IMR-90 (cell line): ENCODE measurements at regions not wholly inside any gene's neighbourhood (a gene's known extent, or its start where the extent isn't known, plus 50 kb on each side); places are given as distances from the start of the nearest gene placed in this dataset.

Source experiments
- ATAC-seq: fragments of 200-7000 bp; cut with Tn5 transposase; 2 replicates; pipeline ENCODE4 v1.9.1; 2020; ENCODE audit warnings: low read depth, mild to moderate bottlenecking, moderate library complexity
- BruUV-seq: library from RNA; stranded (reverse); fragments of 400-500 nt; replicated peaks from 2 replicates; lab custom pipeline; 2021; lab: Mats Ljungman, UMichigan
- CTCF ChIA-PET: fragments of 300-600 bp; formaldehyde crosslinking; extraction: SDS; loops from one replicate; lab custom pipeline; 2021; ENCODE audit warnings: antibody characterized with exemption; lab: Yijun Ruan, JAX
- POLR2A ChIA-PET: fragments of 300-600 bp; sonication (Branson Sonifier 250); formaldehyde crosslinking; loops from one replicate; lab custom pipeline; 2022; ENCODE audit warnings: antibody characterized with exemption; ENCODE audit not compliant: unreplicated experiment; lab: Charles Lee
- DNase-seq: peaks from one replicate; pipeline ENCODE4 v3.0.0; 2013
- H2AFZ ChIP-seq: replicated peaks from 2 replicates; pipeline ENCODE3; 2013; ENCODE audit warnings: low read length, mild to moderate bottlenecking; ENCODE audit not compliant: poor library complexity
- H2AK5ac ChIP-seq: 2 replicates; pipeline ENCODE4 v1.6.1; 2013; ENCODE audit warnings: low read depth, low read length, inconsistent platforms
- H2AK9ac ChIP-seq: replicated peaks from 2 replicates; pipeline ENCODE3; 2013; ENCODE audit warnings: mild to moderate bottlenecking, low read depth, low read length, moderate library complexity; ENCODE audit not compliant: poor library complexity
- H2BK120ac ChIP-seq: 2 replicates; pipeline ENCODE4 v1.6.1; 2013; ENCODE audit warnings: low read depth, low read length, inconsistent platforms
- H2BK15ac ChIP-seq: 3 replicates; pipeline ENCODE4 v1.6.1; 2013; ENCODE audit warnings: low read depth, low read length, inconsistent platforms
- H2BK20ac ChIP-seq: 2 replicates; pipeline ENCODE4 v1.6.1; 2013; ENCODE audit warnings: low read depth, mild to moderate bottlenecking, inconsistent platforms, low read length, moderate library complexity
- H2BK5ac ChIP-seq: 2 replicates; pipeline ENCODE4 v1.6.1; 2013; ENCODE audit warnings: mild to moderate bottlenecking, low read depth, low read length, inconsistent platforms; ENCODE audit not compliant: poor library complexity, severe bottlenecking
- H3K14ac ChIP-seq: replicated peaks from 2 replicates; pipeline ENCODE4 v1.6.1; 2013; ENCODE audit warnings: low read depth, low read length, inconsistent platforms
- H3K18ac ChIP-seq: 2 replicates; pipeline ENCODE4 v1.6.1; 2013; ENCODE audit warnings: low read depth, low read length, control low read depth
- H3K23ac ChIP-seq: 2 replicates; pipeline ENCODE4 v1.6.1; 2013; ENCODE audit warnings: low read depth, low read length, inconsistent platforms
- H3K27ac ChIP-seq: 2 replicates; pipeline ENCODE4 v1.5.1; 2013; ENCODE audit warnings: mild to moderate bottlenecking, control low read depth, low read length; ENCODE audit not compliant: insufficient read depth
- H3K27me3 ChIP-seq: 2 replicates; pipeline ENCODE4 v1.6.1; 2013; ENCODE audit warnings: low read length; ENCODE audit not compliant: control insufficient read depth, insufficient read depth
- H3K36me3 ChIP-seq: 2 replicates; pipeline ENCODE4 v1.6.1; 2013; ENCODE audit warnings: low read length, mixed read lengths; ENCODE audit not compliant: control insufficient read depth, insufficient read depth
- H3K4ac ChIP-seq: 2 replicates; pipeline ENCODE4 v1.6.1; 2013; ENCODE audit warnings: low read depth, low read length, inconsistent platforms
- H3K4me1 ChIP-seq: 2 replicates; pipeline ENCODE4 v1.6.1; 2013; ENCODE audit warnings: low read length, mixed read lengths; ENCODE audit not compliant: control insufficient read depth, insufficient read depth
- H3K4me2 ChIP-seq: 2 replicates; pipeline ENCODE4 v1.6.1; 2013; ENCODE audit warnings: low read depth, mild to moderate bottlenecking, control low read depth, low read length, moderate library complexity
- H3K4me3 ChIP-seq: 2 replicates; pipeline ENCODE4 v1.5.1; 2013; ENCODE audit warnings: low read depth, mild to moderate bottlenecking, control low read depth, low read length, moderate library complexity; ENCODE audit not compliant: insufficient read depth
- H3K56ac ChIP-seq: 2 replicates; pipeline ENCODE4 v1.6.1; 2013; ENCODE audit warnings: low read length, inconsistent platforms; ENCODE audit not compliant: insufficient read depth; ENCODE audit errors: extremely low read depth
- H3K79me1 ChIP-seq, 2 experiments: 2 replicates each; pipeline ENCODE4 v1.6.1; 2013; ENCODE audit warnings: low read length in 2 of 2, inconsistent platforms in 1 of 2, low read depth in 1 of 2
- H3K9ac ChIP-seq: 2 replicates; pipeline ENCODE4 v1.6.1; 2013; ENCODE audit warnings: low read depth, low read length, control low read depth
- H3K9me1 ChIP-seq: 2 replicates; pipeline ENCODE4 v1.6.1; 2013; ENCODE audit warnings: low read length, inconsistent platforms; ENCODE audit not compliant: insufficient read depth
- H3K9me3 ChIP-seq: 2 replicates; pipeline ENCODE4 v1.6.1; 2013; ENCODE audit warnings: low read length; ENCODE audit not compliant: control insufficient read depth, insufficient read depth
- H4K20me1 ChIP-seq: 2 replicates; pipeline ENCODE4 v1.6.1; 2013; ENCODE audit warnings: low read length, inconsistent platforms; ENCODE audit not compliant: insufficient read depth
- H4K5ac ChIP-seq: 2 replicates; pipeline ENCODE4 v1.6.1; 2013; ENCODE audit warnings: mild to moderate bottlenecking, low read depth, low read length, control low read depth
- H4K8ac ChIP-seq, 2 experiments: 2 replicates each; pipeline ENCODE4 v1.6.1; 2013; ENCODE audit warnings: low read depth in 2 of 2, low read length in 2 of 2, control low read depth in 1 of 2, inconsistent platforms in 1 of 2
- H4K91ac ChIP-seq: 2 replicates; pipeline ENCODE4 v1.6.1; 2013; ENCODE audit warnings: low read depth, low read length, inconsistent platforms; ENCODE audit not compliant: insufficient read depth
- BHLHE40 ChIP-seq: fragments of 150-350 bp; IDR thresholded peaks from 2 replicates; pipeline ENCODE4 v1.6.1; 2016; ENCODE audit warnings: mild to moderate bottlenecking, low read depth, low read length
- CEBPB ChIP-seq: IDR thresholded peaks from 2 replicates; pipeline ENCODE4 v1.6.1; 2012; ENCODE audit warnings: low read depth, low read length, improper control_type of control experiment
- CHD1 ChIP-seq: IDR thresholded peaks from 2 replicates; pipeline ENCODE4 v1.6.1; 2012; ENCODE audit warnings: low read depth, low read length, improper control_type of control experiment
- ELK1 ChIP-seq: fragments of 150-350 bp; IDR thresholded peaks from 2 replicates; pipeline ENCODE4 v1.6.1; 2016; ENCODE audit warnings: low read depth, mild to moderate bottlenecking, low read length, moderate library complexity, borderline replicate concordance
- FOS ChIP-seq: fragments of 150-350 bp; IDR thresholded peaks from 2 replicates; pipeline ENCODE4 v1.6.1; 2016; ENCODE audit warnings: low read depth, low read length
- MAFK ChIP-seq: IDR thresholded peaks from 2 replicates; pipeline ENCODE4 v1.6.1; 2012; ENCODE audit warnings: low read depth, low read length, improper control_type of control experiment
- MAZ ChIP-seq: IDR thresholded peaks from 2 replicates; pipeline ENCODE4 v1.6.1; 2012; ENCODE audit warnings: low read depth, mild to moderate bottlenecking, low read length, improper control_type of control experiment, moderate library complexity, borderline replicate concordance
- MXI1 ChIP-seq: IDR thresholded peaks from 2 replicates; pipeline ENCODE4 v1.6.1; 2012; ENCODE audit warnings: low read depth, mild to moderate bottlenecking, low read length, moderate library complexity, borderline replicate concordance
- NFE2L2 ChIP-seq: fragments of 150-350 bp; IDR thresholded peaks from 2 replicates; pipeline ENCODE4 v1.6.1; 2016; ENCODE audit warnings: low read depth, mild to moderate bottlenecking, low read length
- POLR2A ChIP-seq: IDR thresholded peaks from 2 replicates; pipeline ENCODE4 v1.6.1; 2012; ENCODE audit warnings: mild to moderate bottlenecking, low read depth, low read length
- RAD21 ChIP-seq: IDR thresholded peaks from 2 replicates; pipeline ENCODE4 v1.6.1; 2012; ENCODE audit warnings: low read length, improper control_type of control experiment
- RCOR1 ChIP-seq: IDR thresholded peaks from 2 replicates; pipeline ENCODE4 v1.6.1; 2012; ENCODE audit warnings: mild to moderate bottlenecking, low read length, improper control_type of control experiment; ENCODE audit not compliant: insufficient replicate concordance
- RFX5 ChIP-seq: IDR thresholded peaks from 2 replicates; pipeline ENCODE4 v1.8.0; 2012; ENCODE audit warnings: low read depth, mild to moderate bottlenecking, low read length, moderate library complexity
- USF2 ChIP-seq: fragments of 150-350 bp; IDR thresholded peaks from 2 replicates; pipeline ENCODE4 v1.6.1; 2017; ENCODE audit warnings: mild to moderate bottlenecking, antibody characterized with exemption, low read length, low read depth
- WGBS, 2 experiments: methylation state at CpG; one replicate each; pipeline versions ENCODE4 v1.1.5 to v1.1.7; 2013; ENCODE audit warnings: missing lambda C conversion rate in 2 of 2; ENCODE audit not compliant: insufficient read length in 1 of 2; ENCODE audit errors: extremely low coverage in 2 of 2; 5-methylcytosine and 5-hydroxymethylcytosine counted together
- dilution Hi-C: fragments of 300-500 bp; cut with HindIII; formaldehyde crosslinking; loops from one replicate; pipeline ENCODE4 v1.14.3; 2018; ENCODE audit warnings: low sequenced_read_pairs; ENCODE audit not compliant: unreplicated experiment
- in situ Hi-C: fragments of 300-500 bp; cut with MboI; formaldehyde crosslinking; loops from 3 replicates; pipeline ENCODE4 v1.14.3; 2019; ENCODE audit warnings: low sequenced_read_pairs, inconsistent platforms, mixed read lengths
- intact Hi-C: fragments of 100-400 bp; cut with micrococcal nuclease; formaldehyde crosslinking; loops from 2 replicates; pipeline ENCODE4 v1.10.0; 2022
- TF ChIP-seq, protein P1 (sequence below): conservative IDR thresholded peaks from 2 replicates; pipeline ENCODE4 v1.5.1; 2012; ENCODE audit warnings: mild to moderate bottlenecking, low read depth, low read length, improper control_type of control experiment

- Histone ChIP-seq H3K79me1 (no peaks in the 10 kb centered on the region), H3K18ac (no peak overlapping the region), H3K4ac (no peak overlapping the region), H3K4me1 (no peaks in the 10 kb centered on the region), H2AFZ (no peak overlapping the region), H3K27me3 (no peaks in the 10 kb centered on the region), H4K8ac (no peak overlapping the region), H3K9me1 (no peaks in the 10 kb centered on the region), H4K5ac (no peak overlapping the region), H4K20me1 (no peaks in the 10 kb centered on the region), H3K4me3 (no peak overlapping the region), H2BK20ac (no peak overlapping the region), H2AK9ac (no peak overlapping the region), H3K56ac (no peak overlapping the region), H4K91ac (no peak overlapping the region), H2BK120ac (no peak overlapping the region), H3K27ac (no peak overlapping the region), H3K9me3 (no peaks in the 10 kb centered on the region), H2AK5ac (no peak overlapping the region), H3K36me3 (no peaks in the 10 kb centered on the region), H2BK5ac (no peak overlapping the region), H3K4me2 (no peak overlapping the region), H3K9ac (no peak overlapping the region), H3K23ac (no peak overlapping the region), H2BK15ac (no peak overlapping the region), H3K14ac (no peak overlapping the region)
- no CpG with 5 or more reads among the region's 4 CpGs for WGBS, 2 experiments
- DNase-seq (peak; percentile 8), ATAC-seq (no peak)
- POLR2A ChIA-PET: no interaction called here
- intact Hi-C loops (no loop called here), in situ Hi-C loops (no loop called here), dilution Hi-C loops (no loop called here)
- BruUV-seq: no TSS peak
- CTCF ChIA-PET: no interaction called here
- TF ChIP-seq POLR2A (no peak), MXI1 (no peak), FOS (no peak), RCOR1 (no peak), MAFK (no peak), BHLHE40 (no peak), NFE2L2 (no peak), USF2 (no peak), MAZ (no peak), CEBPB (no peak), RAD21 (no peak), ELK1 (no peak), RFX5 (no peak), CHD1 (no peak)
- TF ChIP-seq, protein P1, sequence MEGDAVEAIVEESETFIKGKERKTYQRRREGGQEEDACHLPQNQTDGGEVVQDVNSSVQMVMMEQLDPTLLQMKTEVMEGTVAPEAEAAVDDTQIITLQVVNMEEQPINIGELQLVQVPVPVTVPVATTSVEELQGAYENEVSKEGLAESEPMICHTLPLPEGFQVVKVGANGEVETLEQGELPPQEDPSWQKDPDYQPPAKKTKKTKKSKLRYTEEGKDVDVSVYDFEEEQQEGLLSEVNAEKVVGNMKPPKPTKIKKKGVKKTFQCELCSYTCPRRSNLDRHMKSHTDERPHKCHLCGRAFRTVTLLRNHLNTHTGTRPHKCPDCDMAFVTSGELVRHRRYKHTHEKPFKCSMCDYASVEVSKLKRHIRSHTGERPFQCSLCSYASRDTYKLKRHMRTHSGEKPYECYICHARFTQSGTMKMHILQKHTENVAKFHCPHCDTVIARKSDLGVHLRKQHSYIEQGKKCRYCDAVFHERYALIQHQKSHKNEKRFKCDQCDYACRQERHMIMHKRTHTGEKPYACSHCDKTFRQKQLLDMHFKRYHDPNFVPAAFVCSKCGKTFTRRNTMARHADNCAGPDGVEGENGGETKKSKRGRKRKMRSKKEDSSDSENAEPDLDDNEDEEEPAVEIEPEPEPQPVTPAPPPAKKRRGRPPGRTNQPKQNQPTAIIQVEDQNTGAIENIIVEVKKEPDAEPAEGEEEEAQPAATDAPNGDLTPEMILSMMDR: no peak
Measured at GRCh38 chrX:140157611-140158010, 192.3 kb upstream of the CXorf66 start.
